Smooth muscle cell (in vitro differentiated cells): ENCODE measurements at regions not wholly inside any gene's neighbourhood (a gene's known extent, or its start where the extent isn't known, plus 50 kb on each side); places are given as distances from the start of the nearest gene placed in this dataset.

Experiments used
- DNase-seq: peaks from one replicate; lab custom pipeline; 2025; ENCODE audit not compliant: unreplicated experiment; lab: John Stamatoyannopoulos, UW
- H2AFZ ChIP-seq: fragments of 200-600 bp; sonication (generic); 2 replicates; pipeline ENCODE4 v1.6.0; 2016; ENCODE audit warnings: antibody characterized with exemption, low read depth, mild to moderate bottlenecking
- H3F3A ChIP-seq: fragments of 200-600 bp; sonication (generic); 2 replicates; pipeline ENCODE4 v1.6.0; 2017; ENCODE audit warnings: antibody characterized with exemption, low read depth
- H3K27ac ChIP-seq: fragments of 200-600 bp; sonication (generic); 2 replicates; pipeline ENCODE4 v1.5.1; 2016; ENCODE audit warnings: low read depth, mild to moderate bottlenecking
- H3K27me3 ChIP-seq: fragments of 200-600 bp; sonication (generic); 2 replicates; pipeline ENCODE4 v1.6.1; 2016; ENCODE audit warnings: low read depth, mild to moderate bottlenecking
- H3K36me3 ChIP-seq: fragments of 200-600 bp; sonication (generic); 2 replicates; pipeline ENCODE4 v1.5.1; 2016; ENCODE audit warnings: low read depth
- H3K4me1 ChIP-seq: fragments of 200-600 bp; sonication (generic); 2 replicates; pipeline ENCODE4 v1.5.1; 2016; ENCODE audit warnings: low read depth
- H3K4me2 ChIP-seq: fragments of 200-600 bp; sonication (generic); 2 replicates; pipeline ENCODE4 v1.6.0; 2016; ENCODE audit warnings: mild to moderate bottlenecking
- H3K4me3 ChIP-seq: fragments of 200-600 bp; sonication (generic); 2 replicates; pipeline ENCODE4 v1.5.1; 2016; ENCODE audit warnings: mild to moderate bottlenecking
- H3K79me2 ChIP-seq: fragments of 200-600 bp; sonication (generic); 2 replicates; pipeline ENCODE4 v1.6.0; 2016; ENCODE audit warnings: low read depth, mild to moderate bottlenecking
- H3K9ac ChIP-seq: fragments of 200-600 bp; sonication (generic); 2 replicates; pipeline ENCODE4 v1.6.0; 2016; ENCODE audit warnings: low read depth
- H3K9me3 ChIP-seq: fragments of 200-600 bp; sonication (generic); replicated peaks from 2 replicates; pipeline ENCODE4 v1.5.1; 2016; ENCODE audit warnings: low read depth
- H4K20me1 ChIP-seq: fragments of 200-600 bp; sonication (generic); 2 replicates; pipeline ENCODE4 v1.6.0; 2016; ENCODE audit warnings: low read depth
- WGBS: methylation state at CpG from one replicate; pipeline ENCODE4 v1.1.7; 2016; ENCODE audit warnings: low lambda C conversion rate; 5-methylcytosine and 5-hydroxymethylcytosine counted together
- TF ChIP-seq, protein P1 (sequence below): fragments of 200-600 bp; sonication (generic); IDR thresholded peaks from 2 replicates; pipeline ENCODE4 v1.5.1; 2017; ENCODE audit warnings: borderline replicate concordance, mild to moderate bottlenecking, antibody characterized with exemption; ENCODE audit not compliant: insufficient read depth, poor library complexity, severe bottlenecking

DNA sequence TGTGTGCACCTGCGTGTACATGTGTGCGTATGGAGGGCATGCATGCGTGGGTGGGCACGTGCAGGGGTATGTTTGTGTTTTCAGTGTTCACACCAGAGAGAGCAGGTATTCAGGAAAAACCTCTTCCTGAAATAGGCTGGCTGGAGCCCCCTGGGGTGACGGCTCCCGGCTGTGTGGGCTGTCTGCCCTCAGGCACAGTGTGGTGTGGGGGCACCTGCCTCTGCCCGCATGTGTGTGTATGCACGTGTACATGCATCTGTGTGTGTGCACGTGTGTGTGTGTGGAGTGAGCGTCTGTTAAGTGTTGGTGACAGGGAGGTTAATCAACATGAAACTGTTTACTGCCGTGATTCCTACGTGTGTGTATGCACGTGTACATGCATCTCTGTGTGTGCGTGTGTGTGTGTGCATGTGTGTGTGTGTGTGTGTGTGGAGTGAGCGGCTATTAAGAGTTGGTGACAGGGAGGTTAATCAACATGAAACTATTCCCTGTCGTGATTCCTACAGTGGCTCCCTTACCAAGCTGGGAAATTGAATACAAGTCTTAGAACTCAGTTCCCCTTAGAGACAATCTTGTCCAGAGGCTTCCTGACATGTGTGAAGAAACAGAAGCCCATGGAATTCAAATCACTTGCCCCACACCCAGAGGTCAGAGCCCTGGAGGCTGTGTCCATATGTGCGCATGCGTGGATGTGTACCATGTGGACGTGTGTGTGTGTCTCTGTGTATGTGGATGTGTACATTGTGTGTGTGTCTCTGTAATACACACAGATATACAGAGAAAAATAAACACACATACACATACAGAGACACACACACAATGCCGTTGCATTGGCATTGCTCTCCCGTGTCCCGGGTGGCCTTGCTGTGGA is 372.4 kb upstream of the IRX4 start:
- H4K20me1 ChIP-seq = no peaks in the 10 kb centered on the region
- H3K4me1 ChIP-seq = no peaks in the 10 kb centered on the region
- no peaks in the 10 kb centered on the region for H3K79me2 ChIP-seq
- H3K9me3 ChIP-seq = no peaks in the 10 kb centered on the region
- H3K27ac ChIP-seq = no peak overlapping the region
- no peak overlapping the region for H3K9ac ChIP-seq
- H3K36me3 ChIP-seq = no peaks in the 10 kb centered on the region
- no peak for DNase-seq
- H3K4me2 ChIP-seq = no peak overlapping the region
- H3F3A ChIP-seq = no peaks in the 10 kb centered on the region
- no peak overlapping the region for H2AFZ ChIP-seq
- H3K4me3 ChIP-seq = no peak overlapping the region
- no peaks in the 10 kb centered on the region for H3K27me3 ChIP-seq
- TF ChIP-seq, protein P1, sequence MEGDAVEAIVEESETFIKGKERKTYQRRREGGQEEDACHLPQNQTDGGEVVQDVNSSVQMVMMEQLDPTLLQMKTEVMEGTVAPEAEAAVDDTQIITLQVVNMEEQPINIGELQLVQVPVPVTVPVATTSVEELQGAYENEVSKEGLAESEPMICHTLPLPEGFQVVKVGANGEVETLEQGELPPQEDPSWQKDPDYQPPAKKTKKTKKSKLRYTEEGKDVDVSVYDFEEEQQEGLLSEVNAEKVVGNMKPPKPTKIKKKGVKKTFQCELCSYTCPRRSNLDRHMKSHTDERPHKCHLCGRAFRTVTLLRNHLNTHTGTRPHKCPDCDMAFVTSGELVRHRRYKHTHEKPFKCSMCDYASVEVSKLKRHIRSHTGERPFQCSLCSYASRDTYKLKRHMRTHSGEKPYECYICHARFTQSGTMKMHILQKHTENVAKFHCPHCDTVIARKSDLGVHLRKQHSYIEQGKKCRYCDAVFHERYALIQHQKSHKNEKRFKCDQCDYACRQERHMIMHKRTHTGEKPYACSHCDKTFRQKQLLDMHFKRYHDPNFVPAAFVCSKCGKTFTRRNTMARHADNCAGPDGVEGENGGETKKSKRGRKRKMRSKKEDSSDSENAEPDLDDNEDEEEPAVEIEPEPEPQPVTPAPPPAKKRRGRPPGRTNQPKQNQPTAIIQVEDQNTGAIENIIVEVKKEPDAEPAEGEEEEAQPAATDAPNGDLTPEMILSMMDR = no peak
- WGBS = 91% methylated on average over 22 of the region's 22 CpGs

GRCh38 chr5:2254406-2254805 is 371.7 kb upstream of the IRX4 start:
- no peaks in the 10 kb centered on the region for H3K9me3 ChIP-seq

DNA sequence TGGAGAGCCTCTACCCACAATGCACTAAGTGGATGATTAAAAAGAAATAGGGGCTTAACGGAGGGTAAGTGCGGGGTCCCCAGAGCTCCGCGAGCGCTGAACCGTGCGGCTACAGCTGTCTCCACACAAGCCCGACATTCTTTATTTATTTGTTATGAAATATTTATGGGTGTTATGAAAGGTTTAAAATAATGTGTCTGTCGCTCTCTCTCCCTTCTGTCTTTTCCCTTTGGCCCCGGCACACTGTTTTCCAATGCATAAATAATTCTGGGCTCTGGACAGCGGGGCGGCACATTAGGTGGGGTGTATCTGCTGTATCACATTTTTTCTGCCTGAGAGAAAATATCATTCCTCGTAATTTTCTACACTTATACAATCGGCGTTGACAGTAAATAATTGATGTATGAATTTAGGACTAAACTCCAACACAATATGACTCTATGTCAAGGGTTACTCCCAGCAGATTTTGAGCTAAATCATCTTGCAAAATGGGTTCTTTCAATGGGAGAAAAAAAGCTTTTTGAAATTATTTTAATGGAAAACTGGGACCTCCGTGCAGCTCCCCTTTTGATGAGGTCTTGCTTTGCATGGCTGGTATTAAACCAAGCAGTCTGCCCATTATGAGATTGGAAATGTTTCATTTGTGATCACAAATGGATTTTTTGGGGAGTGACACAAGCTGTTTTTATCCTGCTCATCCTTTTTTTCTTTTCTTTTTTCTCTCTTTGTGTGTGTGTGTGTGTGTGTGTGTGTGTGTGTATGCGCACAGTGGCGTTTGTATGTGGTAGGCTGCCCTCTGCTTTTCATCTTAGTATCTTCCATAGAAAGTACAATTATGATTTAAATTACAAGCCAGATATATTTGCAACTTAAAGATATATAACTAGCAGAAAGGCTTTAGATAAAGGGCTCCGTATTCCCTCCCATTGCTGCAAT is 370.6 kb upstream of the IRX4 start:
- TF ChIP-seq, protein P1 = no peak
- Histone ChIP-seq H3K9ac (no peak overlapping the region), H3K36me3 (no peaks in the 10 kb centered on the region), H3K9me3 (no peaks in the 10 kb centered on the region), H3K4me2 (no peak overlapping the region), H3K4me3 (no peak overlapping the region), H2AFZ (no peak overlapping the region), H3K27me3 (no peaks in the 10 kb centered on the region), H3F3A (no peaks in the 10 kb centered on the region), H3K79me2 (no peaks in the 10 kb centered on the region), H3K4me1 (no peaks in the 10 kb centered on the region), H3K27ac (no peak overlapping the region), H4K20me1 (no peaks in the 10 kb centered on the region)
- WGBS = 92% methylated on average over 19 of the region's 19 CpGs
- no peak for DNase-seq

More at GRCh38 chr5:2254406-2254805, 371.7 kb upstream of the IRX4 start:
- no peak overlapping the region for H2AFZ ChIP-seq
- no peak overlapping the region for H3K27ac ChIP-seq
- no peaks in the 10 kb centered on the region for H4K20me1 ChIP-seq
- no peaks in the 10 kb centered on the region for H3K79me2 ChIP-seq
- H3K9ac ChIP-seq = no peak overlapping the region
- H3K4me3 ChIP-seq = no peak overlapping the region
- no peak overlapping the region for H3K4me2 ChIP-seq
- H3K36me3 ChIP-seq = no peaks in the 10 kb centered on the region
- H3F3A ChIP-seq = no peaks in the 10 kb centered on the region
- H3K4me1 ChIP-seq = no peaks in the 10 kb centered on the region
- H3K27me3 ChIP-seq = no peaks in the 10 kb centered on the region
- WGBS = 59% methylated on average over 3 of the region's 3 CpGs
- TF ChIP-seq, protein P1 = no peak
- no peak for DNase-seq
